ENCODE measurements at regions not wholly inside any gene's neighbourhood (a gene's known extent, or its start where the extent isn't known, plus 50 kb on each side); places are given as distances from the start of the nearest gene placed in this dataset.

- no peak for DNase-seq
Measured at GRCh38 chr16:66265556-66266141, 100.8 kb upstream of the CDH5 start.

GRCh38 chr16:66265048-66265415 lies 101.5 kb upstream of the CDH5 start:
- DNase-seq = no peak

GRCh38 chr16:66264311-66265047 lies 102.0 kb upstream of the CDH5 start:
- no peak for DNase-seq

GRCh38 chr16:66263973-66264310 lies 102.5 kb upstream of the CDH5 start:
- DNase-seq = no peak

GRCh38 chr16:66263168-66263972 lies 103.1 kb upstream of the CDH5 start:
- no peak for DNase-seq

- no peak for DNase-seq
Measured at GRCh38 chr16:66262253-66263167, 104.0 kb upstream of the CDH5 start.

- no peak for DNase-seq
Measured at GRCh38 chr16:66261826-66262225, 104.7 kb upstream of the CDH5 start.

- DNase-seq = no peak
Measured at GRCh38 chr16:66260522-66261254, 105.8 kb upstream of the CDH5 start.

- no peak for DNase-seq
Measured at GRCh38 chr16:66258916-66259845, 107.3 kb upstream of the CDH5 start.

GRCh38 chr16:66256919-66257318 lies 109.6 kb upstream of the CDH5 start:
- no peak for DNase-seq

GRCh38 chr16:66255647-66256046 lies 110.8 kb upstream of the CDH5 start:
- DNase-seq = no peak

- DNase-seq = no peak
Measured at GRCh38 chr16:66254751-66255150, 111.7 kb upstream of the CDH5 start.

GRCh38 chr16:66254106-66254505 lies 112.4 kb upstream of the CDH5 start:
- DNase-seq = no peak

GRCh38 chr16:66251476-66252160 lies 114.9 kb upstream of the CDH5 start:
- no peak for DNase-seq

- peak; percentile 66 for DNase-seq
Measured at GRCh38 chr16:66250686-66251431, 115.6 kb upstream of the CDH5 start.

GRCh38 chr16:66247516-66248481 lies 118.7 kb upstream of the CDH5 start:
- DNase-seq = peak; percentile 58

GRCh38 chr16:66245868-66246267 lies 120.6 kb upstream of the CDH5 start:
- DNase-seq = no peak

GRCh38 chr16:66245072-66245471 lies 121.4 kb upstream of the CDH5 start:
- DNase-seq = no peak
